ENCODE measurements at regions not wholly inside any gene's neighbourhood (a gene's known extent, or its start where the extent isn't known, plus 50 kb on each side); places are given as distances from the start of the nearest gene placed in this dataset.

DNA sequence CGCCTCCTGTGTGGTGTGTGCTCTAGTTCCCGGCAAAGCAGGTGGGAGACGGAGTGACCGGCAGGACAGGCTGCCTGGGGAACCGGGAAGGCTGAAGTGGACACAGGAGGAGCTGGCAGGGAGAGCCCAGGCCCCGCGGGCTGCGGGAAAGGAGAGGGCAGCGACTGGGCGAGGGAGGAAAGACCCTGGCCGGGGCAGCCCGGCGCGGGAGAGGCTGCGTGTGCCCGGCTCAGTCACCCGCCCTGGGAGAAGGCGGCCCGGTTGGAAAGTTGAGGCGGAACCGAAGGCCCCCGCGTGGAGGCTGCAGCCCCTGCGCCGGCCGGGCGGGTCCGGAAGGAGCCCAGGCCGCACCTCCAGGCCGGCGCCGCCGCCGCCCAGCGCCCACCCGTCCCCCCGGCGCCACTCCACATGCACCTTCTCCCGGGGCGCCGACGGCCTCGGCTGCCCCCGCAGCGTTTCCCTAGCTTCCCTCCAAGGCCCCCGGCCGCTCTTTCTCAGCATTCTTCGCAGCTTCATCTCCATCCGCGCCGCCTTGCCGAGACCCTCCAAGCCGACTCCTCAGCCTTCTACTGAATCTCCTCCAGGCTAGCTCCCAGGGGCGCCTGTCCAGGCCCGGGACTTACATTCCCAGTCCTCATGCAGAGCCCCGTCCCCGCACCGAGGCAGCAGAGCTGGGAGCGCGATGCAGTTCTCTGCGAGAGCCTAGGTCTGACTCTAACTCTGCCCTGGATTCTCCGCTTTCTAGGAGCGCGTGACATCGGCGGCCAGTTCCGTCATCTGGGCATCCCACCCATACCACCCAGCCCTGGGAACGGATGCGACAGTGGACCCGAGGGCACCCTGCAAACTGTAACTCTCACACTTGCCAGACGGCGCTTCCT lies 152.0 kb downstream of the ERCC6L2 start:
- no peak for DNase-seq
- in situ Hi-C loops (cut with MboI; ENCODE audit: low pct_unique_long_range_greater_than_20kb, low sequenced_read_pairs): no loop called here

DNA sequence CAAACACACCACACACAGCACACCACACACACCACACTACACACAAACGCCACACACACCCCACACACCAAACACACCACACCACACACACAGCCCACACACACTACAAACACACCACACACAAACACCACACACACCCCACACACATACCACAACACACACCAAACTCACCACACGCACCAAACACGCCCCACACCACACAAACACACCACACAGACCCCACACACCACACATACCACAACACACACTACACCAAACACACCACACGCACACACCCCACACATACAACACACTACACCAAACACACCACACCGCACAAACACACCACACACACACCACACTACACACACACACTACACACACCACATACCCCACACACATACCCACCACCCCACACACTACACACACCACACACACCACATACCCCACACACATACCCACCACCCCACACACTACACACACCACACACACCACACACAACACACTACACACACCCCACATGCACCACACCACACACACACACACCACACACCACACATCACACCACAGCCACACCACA lies 151.2 kb downstream of the ERCC6L2 start:
- in situ Hi-C loops (cut with MboI; ENCODE audit: low pct_unique_long_range_greater_than_20kb, low sequenced_read_pairs): no loop called here
- no peak for DNase-seq

DNA sequence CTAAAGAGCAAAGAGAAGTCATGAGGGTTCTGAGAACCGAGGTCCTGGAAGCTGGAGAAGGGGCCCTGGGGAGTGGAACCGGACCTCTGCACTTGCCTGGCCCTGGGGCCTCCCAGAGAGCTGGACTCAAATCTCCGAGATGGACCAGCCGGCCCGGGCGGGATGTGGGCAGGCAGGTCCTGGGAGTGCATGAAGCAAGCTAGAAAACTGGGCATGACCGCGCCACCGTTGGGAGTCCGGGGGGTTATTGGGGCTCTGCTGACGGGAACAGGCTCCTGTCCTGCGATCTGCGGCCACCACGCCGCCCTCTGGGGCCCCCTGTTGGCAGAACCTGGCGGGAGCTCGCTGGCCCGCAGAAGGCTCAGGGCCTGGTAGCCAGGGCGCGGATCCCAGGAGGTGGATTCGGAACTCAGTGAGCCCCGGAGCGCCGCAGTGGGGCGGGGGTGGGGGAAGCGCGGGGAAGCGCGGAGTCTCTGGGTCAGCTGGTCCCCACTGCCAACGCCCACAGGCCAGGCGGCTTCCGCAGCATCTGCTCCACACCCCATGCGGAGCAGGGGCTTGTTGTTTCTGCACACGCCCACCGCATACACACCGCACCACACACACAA lies 150.6 kb downstream of the ERCC6L2 start:
- no peak for DNase-seq
- in situ Hi-C loops (cut with MboI; ENCODE audit: low pct_unique_long_range_greater_than_20kb, low sequenced_read_pairs): no loop called here

DNA sequence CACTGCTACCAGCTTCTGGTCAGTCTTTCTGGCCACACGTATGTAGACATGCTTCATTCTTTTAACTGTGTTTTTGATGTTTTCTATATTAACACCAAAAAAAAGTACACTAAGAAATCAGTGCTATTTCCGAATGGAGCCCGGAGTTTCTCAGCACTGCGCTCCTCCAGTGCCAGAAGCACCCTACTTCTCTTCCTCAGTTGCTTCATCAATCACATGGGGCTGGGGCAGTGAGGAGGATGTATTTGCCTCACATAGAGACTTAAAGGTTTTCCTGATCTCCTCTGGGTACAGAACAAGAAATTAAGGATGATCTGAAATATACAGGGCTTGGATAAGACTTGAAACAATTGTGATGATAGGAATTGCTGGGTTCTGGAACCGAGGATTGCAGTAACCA lies 148.0 kb downstream of the ERCC6L2 start:
- in situ Hi-C loops (cut with MboI; ENCODE audit: low pct_unique_long_range_greater_than_20kb, low sequenced_read_pairs): no loop called here
- no peak for DNase-seq

DNA sequence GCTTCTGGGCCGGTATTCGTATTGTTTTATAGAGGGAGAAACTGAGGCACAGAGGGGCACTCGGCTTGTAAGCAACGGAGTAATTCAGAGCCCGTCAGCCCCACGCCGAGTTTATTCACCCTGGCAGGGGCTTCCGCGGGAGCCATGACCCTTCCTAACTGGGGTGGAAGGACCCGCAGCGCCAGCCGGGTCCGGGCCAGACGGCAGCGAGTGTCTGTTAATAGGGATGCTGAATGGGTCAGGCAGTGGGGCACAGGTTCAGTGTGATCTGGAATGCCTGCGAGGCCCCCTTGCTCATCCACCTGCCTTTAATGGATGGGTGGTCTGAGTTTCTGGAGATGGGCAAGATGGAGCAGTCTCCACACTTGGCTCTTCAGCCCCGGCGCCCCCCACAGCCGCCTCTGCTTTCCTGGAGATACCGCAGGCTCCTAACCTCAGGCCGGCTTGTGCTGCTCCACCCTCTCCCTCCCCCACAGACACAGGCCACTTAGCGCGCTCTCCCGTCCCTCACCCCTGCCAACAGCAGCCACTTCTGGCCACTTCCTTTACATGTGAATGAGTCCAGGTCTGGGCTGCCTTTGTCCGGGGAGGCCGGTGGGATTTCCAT lies 147.1 kb downstream of the ERCC6L2 start:
- in situ Hi-C loops (cut with MboI; ENCODE audit: low pct_unique_long_range_greater_than_20kb, low sequenced_read_pairs): no loop called here
- DNase-seq: peak; percentile 72

DNA sequence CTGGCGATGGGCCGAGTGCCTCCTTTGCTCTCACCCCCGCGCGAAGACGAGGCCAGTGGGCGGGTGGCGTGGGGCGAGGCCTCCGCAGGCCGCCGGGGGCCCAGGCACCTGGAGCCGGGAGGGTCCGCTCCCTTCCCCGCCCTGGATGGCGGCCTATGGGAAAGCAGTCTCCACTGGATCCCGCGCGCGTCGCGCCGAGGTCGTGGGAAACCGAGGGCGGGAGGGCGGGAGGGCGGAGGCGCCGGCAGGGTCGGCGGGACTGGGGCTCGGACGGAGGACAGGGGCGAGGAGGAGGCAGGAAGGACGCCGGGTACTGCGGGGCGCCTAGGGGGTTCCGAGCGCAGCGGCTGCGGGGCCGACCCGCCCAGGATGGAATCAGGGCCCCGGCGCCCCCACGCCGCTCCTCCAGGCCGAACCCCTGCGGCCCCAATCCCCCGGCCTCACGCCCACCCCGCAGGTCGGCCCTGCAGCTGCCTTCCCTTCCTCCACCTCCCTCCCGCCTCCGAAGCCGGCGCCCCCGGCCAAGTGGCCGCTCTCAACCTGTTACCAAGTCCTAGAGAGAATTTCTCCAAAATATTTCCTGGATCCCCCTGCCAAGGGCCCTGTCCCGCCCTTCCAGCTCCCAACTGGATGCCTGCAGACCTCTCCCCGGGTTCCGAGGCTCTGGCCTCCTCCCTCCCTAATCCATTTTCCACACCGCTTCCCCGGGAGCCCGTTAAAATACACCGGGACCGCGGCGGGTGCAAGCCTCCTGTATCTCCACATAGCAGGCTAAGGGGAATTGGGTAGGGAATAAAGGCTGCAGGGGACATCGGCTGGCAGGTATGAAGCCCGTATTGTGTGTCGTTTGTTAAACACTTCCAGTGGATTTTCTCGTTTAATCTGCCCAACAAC lies 146.3 kb downstream of the ERCC6L2 start:
- no peak for DNase-seq
- in situ Hi-C loops (cut with MboI; ENCODE audit: low pct_unique_long_range_greater_than_20kb, low sequenced_read_pairs): no loop called here

DNA sequence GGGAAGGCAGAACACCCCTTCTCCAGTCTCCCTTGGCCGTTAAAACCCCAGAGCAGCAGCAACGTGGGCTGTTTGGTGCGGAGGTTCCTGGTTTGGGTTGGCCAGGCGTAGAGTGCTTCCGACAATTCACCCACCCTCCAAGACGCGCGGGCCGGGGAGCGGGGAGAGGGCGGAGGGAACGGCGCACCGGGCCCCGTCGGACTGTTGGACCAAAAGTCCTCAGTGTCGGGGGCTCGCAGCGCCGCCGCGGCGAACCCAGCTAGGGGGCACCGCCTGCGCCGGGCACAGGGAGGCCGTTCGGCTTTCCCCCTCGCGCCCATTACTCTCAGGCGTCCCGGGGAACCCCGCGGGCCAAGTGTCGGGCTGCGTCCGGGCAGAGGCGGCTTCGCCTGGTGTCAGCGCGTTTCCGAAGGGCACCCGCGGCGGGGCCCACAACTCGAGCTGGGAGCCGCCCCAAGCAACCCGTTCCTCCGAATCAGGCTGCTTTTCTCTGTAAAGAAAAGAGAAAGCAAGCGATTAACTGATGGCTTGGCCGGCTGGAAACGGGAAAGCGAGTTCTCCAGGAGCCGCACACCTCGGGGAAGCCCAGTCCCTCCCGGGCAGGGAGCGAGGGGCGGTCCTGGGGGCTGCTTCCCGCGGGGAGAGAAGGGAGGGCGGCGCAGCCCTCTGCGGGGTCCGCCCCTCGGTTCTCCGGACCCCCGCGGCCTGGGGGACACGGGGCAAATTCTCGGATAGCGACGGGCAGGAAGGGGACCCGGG lies 145.5 kb downstream of the ERCC6L2 start:
- DNase-seq: peak; percentile 32
- in situ Hi-C loops (cut with MboI; ENCODE audit: low pct_unique_long_range_greater_than_20kb, low sequenced_read_pairs): no loop called here

DNA sequence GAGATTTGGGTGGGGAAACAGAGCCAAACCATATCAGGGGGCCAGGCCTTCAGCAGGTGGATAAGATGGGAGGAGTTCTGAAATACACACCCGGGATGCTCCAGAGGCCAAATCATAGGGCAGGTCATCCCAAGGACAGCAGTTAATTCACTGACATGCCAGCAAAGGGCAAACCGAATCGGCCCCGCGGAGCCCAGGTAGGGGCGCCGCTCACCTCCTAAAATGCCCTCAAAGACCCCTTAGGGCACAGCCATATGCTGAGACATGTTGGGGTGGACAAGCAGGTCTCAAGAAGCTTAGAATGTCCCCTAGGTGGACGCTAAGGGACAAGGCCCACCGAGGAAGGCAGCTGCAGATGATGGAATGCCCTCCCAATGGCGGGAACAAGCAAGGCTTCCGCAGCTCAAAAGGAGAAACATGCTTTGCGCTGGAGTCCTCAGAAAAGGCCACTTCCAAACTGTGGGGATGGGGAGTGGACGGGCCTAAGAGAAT lies 144.9 kb downstream of the ERCC6L2 start:
- in situ Hi-C loops (cut with MboI; ENCODE audit: low pct_unique_long_range_greater_than_20kb, low sequenced_read_pairs): no loop called here
- DNase-seq: no peak
